ENCODE measurements at regions not wholly inside any gene's neighbourhood (a gene's known extent, or its start where the extent isn't known, plus 50 kb on each side); places are given as distances from the start of the nearest gene placed in this dataset.

DNA sequence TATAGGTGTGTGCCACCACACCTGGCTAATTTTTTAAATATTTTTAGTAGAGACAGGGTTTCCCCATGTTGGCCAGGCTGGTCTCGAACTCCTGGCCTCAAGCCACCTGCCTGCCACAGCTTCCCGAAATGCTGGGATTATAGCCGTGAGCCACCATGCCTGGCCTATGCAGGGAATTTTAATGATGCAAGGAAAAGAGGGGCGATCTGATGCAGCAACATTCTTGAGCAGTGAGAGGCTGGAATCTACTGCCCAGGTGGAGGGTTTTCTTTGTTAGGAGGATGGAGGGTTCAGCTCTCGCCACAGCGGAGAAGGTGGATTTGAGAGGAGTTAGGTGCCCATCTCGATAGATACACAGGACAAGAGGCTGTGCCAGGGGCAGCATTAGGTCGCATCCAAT lies 332.3 kb downstream of the GATA3 start:
- TF ChIP-seq POLR2A (IDR thresholded peaks at IDR 0.05; ENCODE audit: low read length) (no peak), GATA1 (IDR thresholded peaks at IDR 0.05; ENCODE audit: low read depth, low read length) (no peak)
